SK-N-MC (cell line): ENCODE measurements at regions not wholly inside any gene's neighbourhood (a gene's known extent, or its start where the extent isn't known, plus 50 kb on each side); places are given as distances from the start of the nearest gene placed in this dataset.

Source experiments
- EZH2 ChIP-seq: fragments of 200-600 bp; sonication (generic); IDR thresholded peaks from one replicate; pipeline ENCODE4 v1.6.1; 2017; ENCODE audit warnings: antibody characterized with exemption
- FOXP2 ChIP-seq: optimal IDR thresholded peaks from 2 replicates; pipeline ENCODE3; 2011; ENCODE audit warnings: mild to moderate bottlenecking, moderate library complexity; ENCODE audit not compliant: insufficient read depth; ENCODE audit errors: extremely low read length, control extremely low read depth
- POLR2AphosphoS5 ChIP-seq: IDR thresholded peaks from 2 replicates; pipeline ENCODE4 v1.6.1; 2012; ENCODE audit warnings: mild to moderate bottlenecking, low read depth, low read length, borderline replicate concordance

DNA sequence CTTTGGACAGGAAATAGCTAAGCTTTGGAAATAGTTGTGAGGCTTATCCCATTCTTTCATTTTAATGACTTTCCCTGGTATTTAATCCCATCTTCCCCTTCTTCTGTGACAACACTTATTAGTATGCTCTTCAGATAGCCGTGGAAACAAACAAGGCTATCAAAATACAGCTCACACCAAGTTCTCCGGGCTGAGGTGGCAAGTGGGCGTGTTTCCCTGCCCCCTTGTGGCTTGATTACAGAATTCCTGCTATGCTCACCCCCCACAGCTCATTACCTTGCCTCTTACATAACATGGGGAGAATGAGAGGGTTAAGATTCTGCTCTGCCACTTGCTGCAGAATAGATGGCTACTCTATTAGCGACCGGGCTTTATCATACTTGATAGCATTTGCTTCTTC lies 437.1 kb upstream of the TLE4 start:
- TF ChIP-seq POLR2AphosphoS5 (no peak), EZH2 (no peak), FOXP2 (no peak)
